ENCODE measurements at regions not wholly inside any gene's neighbourhood (a gene's known extent, or its start where the extent isn't known, plus 50 kb on each side); places are given as distances from the start of the nearest gene placed in this dataset.
A peak's percentile ranks its signal among the peaks of the same experiment; 100 is the strongest.

DNA sequence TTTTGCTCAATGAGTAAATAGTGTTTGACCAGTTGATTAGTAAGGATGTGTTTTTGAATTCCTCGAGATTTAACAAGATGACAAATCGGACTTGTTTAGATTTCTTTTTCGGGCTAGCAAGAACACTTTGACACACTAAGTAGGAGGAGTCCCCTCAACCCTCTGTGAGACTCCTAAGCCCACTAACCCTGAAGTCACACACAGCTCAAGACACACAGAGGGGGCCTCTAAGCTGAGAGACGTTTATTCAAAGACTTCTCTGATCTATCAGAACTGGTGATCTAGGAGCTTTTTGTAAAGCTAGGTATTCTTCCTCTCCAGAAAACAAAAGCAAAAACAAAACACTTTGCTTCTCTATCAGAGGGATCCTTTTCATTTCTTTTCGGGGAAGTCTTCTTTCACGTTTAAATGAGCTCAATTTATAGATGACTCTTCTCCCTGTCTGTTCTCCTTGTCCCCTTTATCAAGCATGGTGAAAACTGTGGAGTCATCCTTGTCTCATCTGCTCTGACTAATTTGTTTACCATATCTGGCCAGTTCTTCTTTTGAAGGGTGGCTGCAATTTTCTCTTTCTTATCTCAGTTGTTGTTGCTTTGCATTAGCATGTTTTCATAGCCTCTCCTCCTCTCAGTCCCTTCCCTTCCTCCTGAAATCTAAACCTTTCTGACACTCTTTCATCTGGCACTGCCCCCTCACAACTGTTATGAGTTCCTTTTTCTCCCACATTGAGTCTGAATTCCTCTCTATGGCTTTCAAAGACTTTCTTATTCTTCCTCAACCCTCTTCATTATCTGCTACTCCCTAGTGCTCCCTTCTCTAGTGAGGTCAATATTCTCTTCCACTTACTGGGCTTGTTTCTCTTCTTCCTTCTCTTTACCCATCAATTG lies 68.5 kb upstream of the RAI14 start:
- DNase-seq (ENCODE audit: low read depth), result no peak

DNA sequence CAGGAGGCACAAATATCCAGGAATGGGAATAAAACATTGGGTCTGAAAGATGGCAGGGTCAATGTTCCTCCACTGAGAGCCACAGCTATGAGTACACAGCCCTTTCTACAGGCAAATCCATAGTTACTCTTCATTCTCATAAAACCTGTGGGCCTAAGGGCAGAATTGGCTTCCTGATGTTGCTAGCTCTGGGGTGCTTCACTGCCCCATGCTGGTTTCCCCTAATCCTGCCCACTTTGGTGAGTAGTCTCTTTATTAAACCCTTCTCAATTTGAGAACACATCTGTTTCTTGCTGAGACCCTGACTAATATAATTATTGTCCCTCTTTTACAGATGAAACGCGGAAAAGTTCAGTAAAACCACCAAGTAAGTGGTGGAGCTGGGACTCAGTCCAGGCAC lies 66.3 kb upstream of the RAI14 start:
- no peak for DNase-seq (ENCODE audit: low read depth)

DNA sequence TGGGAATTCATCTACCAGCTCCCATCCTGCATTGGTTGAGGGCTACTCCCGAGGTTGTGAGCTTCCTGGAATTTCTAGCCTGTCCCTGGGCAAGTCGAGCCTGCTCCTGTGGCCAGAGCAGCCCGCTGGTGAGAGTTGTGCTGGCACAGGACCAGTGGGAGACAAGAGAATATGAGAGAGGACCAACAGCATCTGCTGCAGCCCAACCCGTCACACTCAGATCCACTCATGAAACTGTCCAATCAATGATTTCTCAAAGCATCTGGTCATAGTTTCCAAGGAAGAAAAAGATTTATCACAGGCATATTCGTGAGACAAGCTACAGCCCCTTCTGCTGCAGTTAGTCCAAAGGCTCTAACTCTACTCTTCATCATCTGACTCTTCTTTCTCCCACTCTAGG lies 64.4 kb upstream of the RAI14 start:
- no peak for DNase-seq (ENCODE audit: low read depth)

DNA sequence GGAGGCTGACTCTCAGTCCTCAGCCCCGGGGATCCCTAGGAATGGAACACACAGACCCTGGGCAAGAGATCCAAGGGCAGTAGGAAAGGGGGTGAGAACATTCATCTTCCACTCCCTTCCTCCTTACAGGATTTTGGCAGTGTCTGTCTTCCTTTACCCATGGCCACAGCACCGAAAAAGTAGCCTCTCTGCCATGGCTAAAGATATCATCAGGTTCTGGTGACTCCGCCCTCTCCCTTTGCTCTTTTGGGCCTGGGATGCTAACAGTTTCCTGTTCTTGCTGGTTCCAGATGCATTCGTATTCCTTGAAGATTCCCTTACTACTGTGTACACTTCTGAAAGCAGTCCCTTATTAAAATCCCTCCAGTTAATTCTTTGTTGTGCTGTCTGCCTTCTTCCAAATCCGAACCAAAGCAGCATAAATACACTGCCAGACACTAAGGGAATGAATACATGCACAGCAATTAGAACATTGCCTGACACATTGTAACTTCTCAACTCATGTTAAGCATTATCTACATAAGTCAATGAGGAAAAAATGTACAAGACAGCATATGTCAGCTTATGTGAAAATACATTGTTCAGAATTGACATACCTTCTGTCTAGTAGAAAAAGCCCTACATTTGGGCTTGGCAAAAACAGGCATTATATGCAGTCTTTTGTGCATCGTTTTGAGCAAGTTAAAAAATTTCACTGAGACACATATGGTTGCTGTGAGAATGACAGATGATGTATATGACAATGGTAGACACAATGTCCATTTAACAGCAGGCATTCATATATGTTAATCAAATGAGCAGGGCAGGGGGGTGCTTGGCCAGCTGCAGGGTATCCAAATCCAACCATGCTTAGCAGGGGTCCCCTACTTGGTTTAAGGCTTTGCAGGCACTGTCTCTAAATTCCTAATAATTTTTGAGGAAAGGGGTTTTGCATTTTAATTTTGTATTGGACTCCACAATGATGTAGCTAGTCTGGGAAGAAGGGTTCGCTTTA lies 58.8 kb upstream of the RAI14 start:
- no peak for DNase-seq (ENCODE audit: low read depth)

DNA sequence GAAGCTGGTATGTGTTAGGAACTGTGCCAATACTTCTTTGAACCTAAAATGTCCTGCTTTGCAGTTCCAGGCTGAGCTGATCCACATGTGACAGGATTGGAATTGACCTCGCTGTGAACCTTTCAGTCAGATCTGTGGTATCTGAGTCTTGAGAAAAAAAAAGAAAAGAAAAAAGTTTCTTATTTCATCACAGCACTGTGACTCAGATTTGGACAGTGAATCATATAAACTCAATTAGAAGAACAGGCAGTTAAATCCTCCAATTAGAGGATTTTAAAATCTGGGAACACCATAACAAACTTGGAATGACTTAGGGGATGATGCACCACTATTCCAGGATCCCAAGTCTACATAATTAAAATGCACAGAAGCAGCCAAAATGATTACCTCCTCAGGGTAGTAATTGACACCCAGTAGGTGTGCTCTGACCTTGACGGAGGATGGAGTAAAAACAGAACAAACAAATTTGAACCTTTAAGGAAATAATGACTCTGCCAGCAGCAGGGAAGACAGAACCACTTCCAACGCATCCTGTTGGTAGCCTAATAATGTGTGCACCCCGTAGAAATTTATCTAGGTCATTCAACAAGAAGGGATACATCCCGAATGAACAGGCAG lies 57.8 kb upstream of the RAI14 start:
- peak; percentile 94 for DNase-seq (ENCODE audit: low read depth)

DNA sequence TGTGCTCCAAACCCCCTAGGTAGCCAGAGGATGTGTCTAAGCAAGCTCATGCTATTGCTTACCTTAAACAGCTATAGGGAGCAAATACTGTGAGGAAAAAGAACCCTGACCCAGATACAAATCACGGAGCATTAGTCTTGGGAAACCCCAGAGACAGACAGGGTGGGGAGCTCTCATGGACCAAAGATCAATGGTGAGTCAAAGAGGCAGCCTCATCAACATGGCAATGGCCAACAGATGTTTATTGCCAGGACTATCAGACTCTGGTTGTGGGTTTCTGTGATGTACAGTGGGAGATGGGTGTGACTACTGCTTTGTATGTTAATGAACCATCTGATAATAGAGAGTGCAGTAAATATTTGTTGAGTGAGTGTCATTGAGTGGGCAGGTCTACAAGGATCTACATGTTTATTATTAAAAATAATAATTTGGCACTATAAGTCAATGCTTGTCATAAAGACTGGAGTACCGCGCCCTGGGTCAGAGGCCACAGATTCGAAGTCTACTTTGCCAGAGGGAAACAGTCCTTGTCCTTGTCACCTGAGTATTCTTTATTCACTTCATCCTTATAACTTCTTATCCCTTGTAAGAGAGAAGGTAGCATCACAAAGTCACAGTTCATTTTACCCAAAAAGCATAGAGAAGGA lies 56.5 kb upstream of the RAI14 start:
- no peak for DNase-seq (ENCODE audit: low read depth)

DNA sequence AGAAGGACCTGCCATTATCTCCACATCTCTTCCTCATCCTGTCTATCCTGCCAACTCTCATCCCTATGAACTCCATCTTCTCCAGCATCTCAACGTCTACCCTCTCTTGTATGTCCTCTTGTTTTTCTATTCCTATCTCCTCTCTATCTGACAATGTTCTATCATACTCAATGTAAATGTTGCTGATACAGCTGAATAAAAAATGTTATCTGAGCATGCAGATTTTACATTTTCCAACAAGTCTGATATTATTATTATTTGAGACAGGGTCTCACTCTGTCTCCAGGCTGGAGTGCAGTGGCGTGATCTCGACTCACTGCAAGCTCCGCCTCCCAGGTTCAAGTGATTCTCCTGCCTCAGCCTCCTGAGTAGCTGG lies 56.0 kb upstream of the RAI14 start:
- no peak for DNase-seq (ENCODE audit: low read depth)

DNA sequence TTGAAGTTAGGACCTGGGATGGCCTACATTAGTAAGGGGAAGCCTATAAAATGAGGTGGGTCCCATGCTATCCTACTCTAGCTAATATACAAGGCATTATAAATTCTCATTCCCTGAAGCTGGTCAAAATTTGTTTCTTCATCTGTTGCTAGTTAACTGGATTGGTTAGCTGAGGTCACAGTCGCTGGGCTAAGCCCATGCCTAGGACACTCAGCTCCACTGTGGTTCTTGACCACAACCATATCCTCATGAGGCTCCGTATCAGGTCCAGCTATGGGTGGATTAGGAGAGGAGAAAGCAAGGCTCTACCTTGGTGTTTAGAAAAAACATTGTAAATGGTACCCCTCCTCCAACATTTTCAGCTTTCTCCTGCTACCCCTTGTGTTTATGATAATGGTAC lies 52.8 kb upstream of the RAI14 start:
- DNase-seq (ENCODE audit: low read depth), result no peak

DNA sequence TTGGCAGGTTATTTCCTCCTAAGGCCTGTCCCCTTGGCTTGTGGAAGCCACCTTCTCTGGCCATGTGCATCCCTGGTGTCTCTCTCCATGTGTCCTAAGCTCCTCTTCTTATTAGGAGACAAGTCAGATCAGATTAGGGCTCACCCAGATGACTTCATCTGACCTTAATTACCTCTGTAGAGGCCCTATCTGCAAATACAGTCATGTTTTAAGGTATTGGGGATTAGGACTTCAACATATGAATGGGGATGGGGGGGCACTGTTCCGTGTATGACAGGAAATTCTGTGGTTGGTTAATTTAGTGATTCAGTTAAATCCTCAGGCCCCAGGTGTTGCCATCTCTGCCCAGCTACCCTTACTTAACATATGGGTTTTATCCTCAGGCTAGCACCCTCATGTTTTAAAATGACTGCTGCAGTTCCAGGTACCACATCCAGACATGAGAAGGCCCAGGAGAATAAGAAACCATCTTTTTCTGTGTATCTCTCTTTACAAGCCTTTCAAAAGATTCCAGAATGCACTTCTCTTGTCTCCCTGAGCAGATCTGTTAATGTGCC lies 51.9 kb upstream of the RAI14 start:
- DNase-seq (ENCODE audit: low read depth), result no peak

DNA sequence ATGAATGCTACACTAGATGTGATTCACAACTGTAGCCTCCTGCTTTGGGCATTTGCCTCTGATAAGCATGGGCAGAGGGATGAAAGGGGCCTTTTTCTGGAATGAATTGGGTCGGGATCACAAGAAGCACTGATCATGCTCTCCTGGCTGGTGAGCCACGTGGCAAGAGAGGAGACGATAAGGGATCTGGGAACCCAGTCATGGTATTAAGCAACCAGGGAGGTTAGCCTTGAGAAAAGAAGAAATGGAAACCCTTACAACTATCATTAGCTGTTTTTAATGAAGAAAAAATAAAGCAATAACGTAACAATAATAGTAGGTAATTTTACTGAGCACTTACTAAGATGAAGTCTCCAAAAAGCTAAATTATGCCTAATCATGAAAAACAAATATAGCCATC lies 50.0 kb upstream of the RAI14 start:
- no peak for DNase-seq (ENCODE audit: low read depth)
